CD8-positive, alpha-beta memory T cell (primary cell): ENCODE measurements at regions not wholly inside any gene's neighbourhood (a gene's known extent, or its start where the extent isn't known, plus 50 kb on each side); places are given as distances from the start of the nearest gene placed in this dataset.

ENCODE experiments used
- CTCF ChIA-PET: fragments of 350-600 bp; sonication (Branson Sonifier 250); formaldehyde crosslinking; loops from one replicate; lab custom pipeline; 2021; ENCODE audit warnings: antibody characterized with exemption; lab: Charles Lee
- POLR2A ChIA-PET: fragments of 350-600 bp; sonication (Branson Sonifier 250); formaldehyde crosslinking; loops from one replicate; lab custom pipeline; 2021; ENCODE audit warnings: antibody characterized with exemption; lab: Charles Lee
- DNase-seq, 5 donors: peaks; one replicate each; pipeline versions ENCODE4 v3.0.0 to v3.0.0-alpha.2; 2020 to 2022; ENCODE audit warnings: mixed read lengths in 1 of 5
- H3K27ac ChIP-seq: one replicate; pipeline ENCODE4 v1.7.0; 2013; ENCODE audit warnings: low read depth, mild to moderate bottlenecking, low read length, moderate library complexity
- H3K27me3 ChIP-seq: 2 replicates; pipeline ENCODE4 v1.7.0; 2013; ENCODE audit warnings: low read length, mild to moderate bottlenecking; ENCODE audit not compliant: insufficient read depth, poor library complexity, severe bottlenecking
- H3K36me3 ChIP-seq: 2 replicates; pipeline ENCODE4 v1.7.0; 2013; ENCODE audit warnings: mild to moderate bottlenecking, low read length, moderate library complexity; ENCODE audit not compliant: insufficient read depth
- H3K4me1 ChIP-seq: 2 replicates; pipeline ENCODE4 v1.7.0; 2013; ENCODE audit warnings: mild to moderate bottlenecking, low read length, moderate library complexity; ENCODE audit not compliant: insufficient read depth
- H3K4me3 ChIP-seq: 2 replicates; pipeline ENCODE4 v1.7.0; 2013; ENCODE audit warnings: mild to moderate bottlenecking, low read length
- H3K9me3 ChIP-seq: 2 replicates; pipeline ENCODE4 v1.7.0; 2013; ENCODE audit warnings: mild to moderate bottlenecking, low read length
- H3K27ac Mint-ChIP-seq, 8 donors: one replicate each; pipeline ENCODE4 v1.8.0; 2020 to 2021; ENCODE audit warnings: mixed read lengths in 8 of 8, mild to moderate bottlenecking in 6 of 8, inconsistent platforms in 3 of 8, moderate library complexity in 3 of 8
- H3K27me3 Mint-ChIP-seq, 2 donors: one replicate each; pipeline ENCODE4 v1.8.0; 2020 to 2021; ENCODE audit warnings: mixed read lengths in 2 of 2, mild to moderate bottlenecking in 1 of 2, moderate library complexity in 1 of 2
- H3K36me3 Mint-ChIP-seq, 3 donors: one replicate each; pipeline ENCODE4 v1.8.0; 2020 to 2021; ENCODE audit warnings: mixed read lengths in 3 of 3, inconsistent platforms in 1 of 3, mild to moderate bottlenecking in 1 of 3
- H3K4me1 Mint-ChIP-seq, 3 donors: one replicate each; pipeline ENCODE4 v1.8.0; 2020 to 2021; ENCODE audit warnings: mixed read lengths in 3 of 3, inconsistent platforms in 1 of 3, mild to moderate bottlenecking in 1 of 3
- H3K4me3 Mint-ChIP-seq, 7 donors: one replicate each; pipeline ENCODE4 v1.8.0; 2020 to 2021; ENCODE audit warnings: mixed read lengths in 7 of 7, mild to moderate bottlenecking in 6 of 7, moderate library complexity in 4 of 7, inconsistent platforms in 2 of 7
- H3K9me3 Mint-ChIP-seq, 5 donors: one replicate each; pipeline ENCODE4 v1.8.0; 2020 to 2022; ENCODE audit warnings: mixed read lengths in 5 of 5, mild to moderate bottlenecking in 3 of 5, moderate library complexity in 2 of 5, inconsistent platforms in 1 of 5

DNA sequence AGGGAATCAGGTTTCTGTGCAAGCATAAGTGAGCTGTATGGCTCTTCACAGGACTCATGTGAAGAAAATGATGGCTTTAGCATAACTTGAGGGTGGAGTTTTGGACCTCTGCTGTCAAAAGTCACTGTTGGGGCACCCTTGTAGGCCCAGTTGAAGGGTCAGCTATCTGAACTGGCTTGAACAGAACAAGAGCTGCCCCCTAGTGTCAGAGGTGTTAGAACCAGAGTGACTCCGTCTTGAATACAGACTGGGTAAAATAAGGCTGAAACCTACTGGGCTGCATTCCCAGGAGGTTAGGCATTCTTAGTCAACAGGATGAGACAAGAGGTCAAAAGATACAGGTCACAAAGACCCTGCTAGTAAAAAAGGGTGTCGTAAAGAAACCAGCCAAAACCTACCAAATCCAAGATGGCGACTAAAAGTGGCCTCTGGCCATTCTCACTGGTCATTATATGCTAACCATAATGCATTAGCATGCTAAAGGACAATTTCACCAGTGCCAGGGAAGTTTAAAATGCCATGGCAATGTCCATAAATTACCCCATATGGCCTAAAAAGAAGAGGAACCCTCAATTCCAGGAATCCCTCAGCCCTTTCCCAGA, 484.0 kb upstream of the ERCC4 start:
- ChIA-PET POLR2A (no interaction called here), CTCF (no interaction called here)
- H3K27me3 Mint-ChIP-seq: no peaks in the 10 kb centered on the region
- H3K36me3 ChIP-seq: no peaks in the 10 kb centered on the region
- H3K9me3 ChIP-seq: no peaks in the 10 kb centered on the region
- H3K27me3 ChIP-seq: no peaks in the 10 kb centered on the region
- no peak overlapping the region for H3K4me3 ChIP-seq
- no peak overlapping the region for H3K4me3 Mint-ChIP-seq
- no peak for DNase-seq
- H3K27ac Mint-ChIP-seq: no peak overlapping the region
- no peaks in the 10 kb centered on the region for H3K4me1 ChIP-seq
- peaks cover 0 to 1% (median 0%) of the 10 kb centered on the region in 3 donors for H3K36me3 Mint-ChIP-seq
- H3K27ac ChIP-seq: no peak overlapping the region
- H3K4me1 Mint-ChIP-seq: no peaks in the 10 kb centered on the region
- H3K9me3 Mint-ChIP-seq: peaks cover 0 to 8% (median 0%) of the 10 kb centered on the region in 5 donors

DNA sequence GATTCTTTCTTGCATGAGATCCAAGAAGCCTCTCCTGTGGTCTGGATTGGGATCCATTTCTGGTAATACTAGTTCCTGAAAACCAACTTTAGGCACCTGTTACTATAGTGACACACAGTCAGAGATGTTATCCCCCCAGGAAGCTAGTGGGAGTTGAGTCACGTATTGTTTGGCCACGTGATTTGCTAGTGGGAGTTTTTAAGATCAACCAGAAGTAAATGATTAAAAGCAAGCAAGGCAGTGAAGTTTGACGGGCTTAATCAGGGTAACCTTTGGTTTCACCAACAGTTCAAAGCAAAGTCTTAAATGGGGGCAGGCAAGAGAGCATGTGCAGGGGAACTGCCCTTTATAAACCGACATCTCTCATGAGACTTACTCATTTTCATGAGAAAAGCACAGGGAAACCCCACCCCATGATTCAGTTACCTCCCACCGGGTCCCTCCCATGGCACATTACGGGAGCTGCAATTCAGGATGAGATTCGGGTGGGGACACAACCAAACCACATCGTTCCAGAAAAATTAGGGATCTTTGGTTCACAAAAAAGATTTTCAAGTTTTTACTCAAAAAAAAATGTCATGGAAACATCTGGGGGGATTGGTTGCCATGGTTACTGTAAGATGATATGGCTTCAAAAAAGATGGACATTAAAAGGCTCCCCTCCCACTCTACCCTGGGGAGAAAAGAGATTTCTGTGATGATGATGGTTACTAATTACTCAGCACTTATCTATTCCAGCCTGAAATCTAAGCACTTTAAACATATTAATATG, 483.1 kb upstream of the ERCC4 start:
- Mint-ChIP-seq H3K36me3 (peaks cover 0 to 1% (median 0%) of the 10 kb centered on the region in 3 donors), H3K4me3 (no peak overlapping the region), H3K27ac (no peak overlapping the region), H3K9me3 (peaks cover 0 to 8% (median 0%) of the 10 kb centered on the region in 5 donors), H3K27me3 (no peaks in the 10 kb centered on the region), H3K4me1 (no peaks in the 10 kb centered on the region)
- Histone ChIP-seq H3K4me3 (no peak overlapping the region), H3K36me3 (no peaks in the 10 kb centered on the region), H3K27ac (no peak overlapping the region), H3K27me3 (no peaks in the 10 kb centered on the region), H3K4me1 (no peaks in the 10 kb centered on the region), H3K9me3 (no peaks in the 10 kb centered on the region)
- DNase-seq: no peak
- CTCF ChIA-PET: no interaction called here
- POLR2A ChIA-PET: no interaction called here

DNA sequence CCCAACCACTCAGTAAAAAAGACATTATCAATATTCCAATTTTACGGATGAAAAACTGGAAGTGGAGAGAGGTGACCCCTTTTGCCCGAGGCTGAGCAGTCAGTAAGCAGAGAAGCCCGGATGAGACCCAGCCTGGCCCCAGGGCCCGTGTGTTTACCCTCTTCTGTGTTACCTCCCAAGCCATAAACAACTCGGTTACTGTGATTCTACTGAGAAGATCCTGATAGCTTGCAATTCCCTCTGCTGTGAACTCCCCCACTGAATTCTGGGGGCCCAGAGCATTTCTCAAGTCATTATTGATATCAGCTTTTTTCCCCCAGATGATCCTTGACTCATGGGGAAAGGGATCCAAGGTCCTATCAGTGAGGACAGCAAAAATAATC, 482.6 kb upstream of the ERCC4 start:
- no peak for DNase-seq
- no peaks in the 10 kb centered on the region for H3K4me1 Mint-ChIP-seq
- H3K36me3 Mint-ChIP-seq: peaks cover 0 to 1% (median 0%) of the 10 kb centered on the region in 3 donors
- POLR2A ChIA-PET: no interaction called here
- H3K9me3 Mint-ChIP-seq: peaks cover 0 to 8% (median 0%) of the 10 kb centered on the region in 5 donors
- Histone ChIP-seq H3K4me3 (no peak overlapping the region), H3K4me1 (no peaks in the 10 kb centered on the region), H3K27ac (no peak overlapping the region), H3K27me3 (no peaks in the 10 kb centered on the region), H3K36me3 (no peaks in the 10 kb centered on the region), H3K9me3 (no peaks in the 10 kb centered on the region)
- no peaks in the 10 kb centered on the region for H3K27me3 Mint-ChIP-seq
- H3K27ac Mint-ChIP-seq: no peak overlapping the region
- no peak overlapping the region for H3K4me3 Mint-ChIP-seq
- CTCF ChIA-PET: no interaction called here

DNA sequence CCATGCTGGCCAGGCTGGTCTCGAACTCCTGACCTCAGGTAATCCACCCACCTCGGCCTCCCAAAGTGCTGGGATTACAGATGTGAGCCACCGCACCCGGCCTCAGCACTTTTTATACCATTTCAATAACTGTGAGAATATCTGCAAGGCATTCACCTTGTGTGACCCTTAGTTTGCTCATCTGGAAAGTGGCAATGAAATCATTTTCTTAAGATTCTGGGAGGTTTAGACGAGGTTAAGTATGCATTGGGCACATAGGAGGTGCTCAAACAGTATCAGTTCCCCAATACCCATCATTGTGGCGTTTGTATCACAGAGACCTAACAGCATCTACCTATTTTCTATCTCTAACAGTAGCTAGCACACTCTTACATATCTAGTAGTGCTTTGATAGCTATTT, 481.9 kb upstream of the ERCC4 start:
- H3K36me3 ChIP-seq: no peaks in the 10 kb centered on the region
- H3K9me3 Mint-ChIP-seq: peaks cover 0 to 8% (median 0%) of the 10 kb centered on the region in 5 donors
- H3K4me1 Mint-ChIP-seq: no peaks in the 10 kb centered on the region
- H3K9me3 ChIP-seq: no peaks in the 10 kb centered on the region
- no peak overlapping the region for H3K27ac Mint-ChIP-seq
- no peak overlapping the region for H3K4me3 Mint-ChIP-seq
- no peak overlapping the region for H3K27ac ChIP-seq
- H3K4me1 ChIP-seq: no peaks in the 10 kb centered on the region
- POLR2A ChIA-PET: no interaction called here
- no peak overlapping the region for H3K4me3 ChIP-seq
- DNase-seq: no peak
- CTCF ChIA-PET: no interaction called here
- H3K27me3 Mint-ChIP-seq: no peaks in the 10 kb centered on the region
- peaks cover 0 to 1% (median 0%) of the 10 kb centered on the region in 3 donors for H3K36me3 Mint-ChIP-seq
- H3K27me3 ChIP-seq: no peaks in the 10 kb centered on the region

DNA sequence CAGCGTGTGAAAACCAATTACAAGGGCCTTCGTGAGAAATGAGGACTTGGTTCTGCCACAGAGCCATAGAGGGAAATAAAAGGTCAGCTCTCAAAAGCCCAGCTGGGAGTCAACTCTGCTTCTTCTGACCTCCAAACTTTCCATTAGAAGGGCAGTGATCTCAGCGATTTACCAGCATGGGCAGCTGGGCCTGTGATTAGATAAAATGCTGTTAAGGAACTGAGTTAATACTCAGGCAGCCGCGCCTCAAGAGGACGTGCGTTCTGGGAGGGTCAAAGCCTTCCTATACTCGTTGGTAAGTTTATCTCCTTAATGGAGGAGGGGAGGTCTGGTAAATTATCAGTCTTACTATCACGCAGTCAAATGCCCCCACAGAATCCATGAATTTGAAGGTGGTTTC, 480.2 kb upstream of the ERCC4 start:
- no peaks in the 10 kb centered on the region for H3K27me3 Mint-ChIP-seq

DNA sequence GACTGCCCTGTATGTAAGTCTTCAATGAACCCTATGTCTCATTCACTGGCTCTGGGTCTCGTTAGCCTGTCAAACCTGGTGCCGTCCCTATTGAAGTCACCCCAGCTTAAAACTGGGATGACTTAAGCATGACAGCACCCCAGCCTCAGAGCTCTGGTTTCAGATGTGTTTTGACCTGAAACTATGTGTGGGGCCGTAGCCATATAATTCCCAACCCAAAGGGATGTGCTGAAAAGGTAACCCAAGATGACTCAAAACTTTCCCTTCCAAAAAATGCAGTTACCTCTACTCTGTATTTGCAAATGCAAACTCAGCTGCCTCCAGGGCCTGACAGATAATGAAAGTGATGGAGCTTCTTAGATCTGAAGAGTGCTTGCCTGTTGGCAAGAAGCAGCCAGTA, 478.3 kb upstream of the ERCC4 start:
- Mint-ChIP-seq H3K4me3 (no peak overlapping the region), H3K36me3 (peaks cover 0 to 1% (median 0%) of the 10 kb centered on the region in 3 donors), H3K4me1 (no peaks in the 10 kb centered on the region), H3K9me3 (peaks cover 0 to 8% (median 1%) of the 10 kb centered on the region in 5 donors), H3K27me3 (peaks cover 0 to 3% of the 10 kb centered on the region in 2 donors), H3K27ac (no peak overlapping the region)
- no peak for DNase-seq
- CTCF ChIA-PET: no interaction called here
- POLR2A ChIA-PET: no interaction called here
- Histone ChIP-seq H3K36me3 (no peaks in the 10 kb centered on the region), H3K27me3 (no peaks in the 10 kb centered on the region), H3K9me3 (no peaks in the 10 kb centered on the region), H3K4me3 (no peak overlapping the region), H3K4me1 (no peaks in the 10 kb centered on the region), H3K27ac (no peak overlapping the region)

More for the DNA sequence above, 480.2 kb upstream of the ERCC4 start:
- H3K36me3 Mint-ChIP-seq: peaks cover 0 to 1% (median 0%) of the 10 kb centered on the region in 3 donors
- H3K27ac Mint-ChIP-seq: no peak overlapping the region
- no peaks in the 10 kb centered on the region for H3K4me1 ChIP-seq
- H3K27me3 ChIP-seq: no peaks in the 10 kb centered on the region
- H3K9me3 Mint-ChIP-seq: peaks cover 0 to 8% (median 0%) of the 10 kb centered on the region in 5 donors
- ChIA-PET CTCF (no interaction called here), POLR2A (no interaction called here)
- H3K9me3 ChIP-seq: no peaks in the 10 kb centered on the region
- DNase-seq: no peak
- no peaks in the 10 kb centered on the region for H3K4me1 Mint-ChIP-seq
- H3K27ac ChIP-seq: no peak overlapping the region
- H3K36me3 ChIP-seq: no peaks in the 10 kb centered on the region
- H3K4me3 ChIP-seq: no peak overlapping the region
- H3K4me3 Mint-ChIP-seq: no peak overlapping the region

DNA sequence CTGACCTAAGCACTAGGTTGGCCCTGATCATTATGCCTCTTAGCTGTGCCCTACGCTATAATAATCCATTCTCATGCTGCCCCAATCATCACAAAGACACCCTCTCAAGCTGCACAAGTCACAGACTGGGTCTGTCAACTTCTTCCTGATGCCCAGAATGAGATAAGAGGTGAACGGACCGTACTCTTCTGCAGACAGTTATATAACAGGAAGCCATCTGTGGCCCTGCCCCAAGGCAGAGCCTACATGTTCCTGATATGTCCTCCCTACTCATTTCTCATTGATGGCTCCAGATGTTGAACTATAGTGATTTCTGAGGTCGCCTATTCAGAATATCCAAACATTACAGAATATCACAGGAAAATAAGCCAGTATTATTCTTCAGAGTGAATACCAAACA, 471.6 kb upstream of the ERCC4 start:
- Histone ChIP-seq H3K27ac (no peak overlapping the region), H3K27me3 (no peaks in the 10 kb centered on the region), H3K4me1 (no peaks in the 10 kb centered on the region), H3K4me3 (no peak overlapping the region), H3K36me3 (no peaks in the 10 kb centered on the region), H3K9me3 (no peaks in the 10 kb centered on the region)
- Mint-ChIP-seq H3K4me1 (no peaks in the 10 kb centered on the region), H3K4me3 (no peak overlapping the region), H3K9me3 (peaks cover 0 to 3% (median 1%) of the 10 kb centered on the region in 5 donors), H3K27ac (no peak overlapping the region), H3K36me3 (no peaks in the 10 kb centered on the region), H3K27me3 (peaks cover 0 to 5% of the 10 kb centered on the region in 2 donors)
- POLR2A ChIA-PET: no interaction called here
- CTCF ChIA-PET: no interaction called here
- DNase-seq: no peak

DNA sequence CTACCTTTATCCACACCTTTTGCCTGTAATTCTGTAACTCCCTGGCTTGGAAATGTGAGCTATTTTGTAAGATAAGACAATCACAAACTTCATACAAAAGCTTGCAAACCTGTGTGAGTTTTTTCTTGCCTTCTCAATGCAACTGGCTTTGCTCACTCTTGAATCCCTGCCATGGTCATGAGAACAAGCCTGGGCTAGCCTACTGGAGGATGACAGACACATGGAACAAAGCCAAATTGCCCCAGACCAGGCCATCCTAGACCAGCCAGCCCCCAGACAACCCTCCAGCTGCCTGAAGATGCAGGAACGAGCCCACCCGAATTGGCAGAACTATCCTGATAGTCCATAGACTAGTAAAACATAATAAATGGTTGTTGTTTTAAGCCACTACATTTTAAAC, 466.6 kb upstream of the ERCC4 start:
- H3K27me3 ChIP-seq: no peaks in the 10 kb centered on the region
- Mint-ChIP-seq H3K36me3 (no peaks in the 10 kb centered on the region), H3K4me3 (no peak overlapping the region), H3K4me1 (no peaks in the 10 kb centered on the region), H3K27ac (no peak overlapping the region), H3K27me3 (peaks cover 0 to 2% of the 10 kb centered on the region in 2 donors), H3K9me3 (peaks cover 0 to 6% (median 0%) of the 10 kb centered on the region in 5 donors)
- H3K4me3 ChIP-seq: no peak overlapping the region
- H3K9me3 ChIP-seq: no peaks in the 10 kb centered on the region
- no peak overlapping the region for H3K27ac ChIP-seq
- DNase-seq: no peak
- ChIA-PET CTCF (no interaction called here), POLR2A (no interaction called here)
- H3K36me3 ChIP-seq: no peaks in the 10 kb centered on the region
- H3K4me1 ChIP-seq: no peaks in the 10 kb centered on the region
